ENCODE measurements at regions not wholly inside any gene's neighbourhood (a gene's known extent, or its start where the extent isn't known, plus 50 kb on each side); places are given as distances from the start of the nearest gene placed in this dataset.
A peak's percentile ranks its signal among the peaks of the same experiment; 100 is the strongest.

DNA sequence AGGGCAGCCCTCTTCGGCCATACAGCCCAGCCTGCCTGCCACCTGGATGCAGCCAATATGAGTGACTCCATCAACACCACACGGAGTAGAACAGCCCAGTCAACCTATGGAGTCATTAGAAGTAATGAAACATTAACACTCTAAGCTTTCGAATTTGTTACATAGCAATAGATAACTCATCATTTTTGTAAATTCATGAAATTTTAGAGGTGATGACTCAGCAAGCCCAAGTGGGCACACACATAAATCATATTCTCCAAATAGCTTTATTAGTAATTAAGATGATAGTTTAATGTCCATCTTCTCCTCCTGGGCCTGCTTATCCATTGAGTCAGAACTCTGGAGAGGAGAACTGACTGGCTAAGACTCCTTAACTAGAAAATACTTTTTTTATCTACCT is 335.0 kb upstream of the KCNH8 start:
- DNase-seq, result no peak

DNA sequence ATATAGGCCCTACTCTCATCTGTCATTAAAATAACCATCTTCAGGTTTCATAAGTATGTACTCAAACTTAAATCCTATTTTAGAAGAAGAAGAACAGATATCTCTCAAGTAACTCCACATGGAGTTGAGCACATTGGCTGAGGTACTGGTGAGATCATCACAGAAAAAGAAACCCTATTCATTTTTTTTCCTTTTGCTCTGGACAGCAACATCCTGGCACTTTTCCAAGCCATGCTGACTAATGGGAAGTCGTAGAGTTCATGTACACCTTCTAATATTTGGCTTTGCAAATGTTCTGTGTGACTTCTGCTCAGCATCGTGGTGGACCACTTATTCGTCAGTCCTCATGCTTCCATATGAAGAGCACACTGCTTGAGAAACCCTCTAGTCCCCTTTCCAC is 336.0 kb upstream of the KCNH8 start:
- peak; percentile 14 to 39 (median 37) for DNase-seq

DNA sequence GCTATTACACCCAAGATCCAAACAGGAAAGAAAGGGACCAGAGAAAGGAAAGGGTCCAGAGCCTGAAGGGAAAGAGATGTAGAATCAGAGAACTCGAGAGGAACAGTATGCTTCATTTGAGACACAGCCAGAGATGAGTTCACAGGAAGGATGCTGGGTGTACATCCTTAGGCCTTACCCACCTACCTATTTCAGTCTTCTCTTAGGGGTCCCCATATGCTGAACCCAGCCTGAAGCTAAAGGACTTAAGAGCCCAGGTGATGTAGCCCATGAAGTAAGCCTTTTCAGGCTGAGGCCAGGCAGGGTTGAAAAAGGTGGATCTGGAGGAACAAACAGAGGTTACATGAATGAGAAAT is 338.0 kb upstream of the KCNH8 start:
- DNase-seq, result no peak

DNA sequence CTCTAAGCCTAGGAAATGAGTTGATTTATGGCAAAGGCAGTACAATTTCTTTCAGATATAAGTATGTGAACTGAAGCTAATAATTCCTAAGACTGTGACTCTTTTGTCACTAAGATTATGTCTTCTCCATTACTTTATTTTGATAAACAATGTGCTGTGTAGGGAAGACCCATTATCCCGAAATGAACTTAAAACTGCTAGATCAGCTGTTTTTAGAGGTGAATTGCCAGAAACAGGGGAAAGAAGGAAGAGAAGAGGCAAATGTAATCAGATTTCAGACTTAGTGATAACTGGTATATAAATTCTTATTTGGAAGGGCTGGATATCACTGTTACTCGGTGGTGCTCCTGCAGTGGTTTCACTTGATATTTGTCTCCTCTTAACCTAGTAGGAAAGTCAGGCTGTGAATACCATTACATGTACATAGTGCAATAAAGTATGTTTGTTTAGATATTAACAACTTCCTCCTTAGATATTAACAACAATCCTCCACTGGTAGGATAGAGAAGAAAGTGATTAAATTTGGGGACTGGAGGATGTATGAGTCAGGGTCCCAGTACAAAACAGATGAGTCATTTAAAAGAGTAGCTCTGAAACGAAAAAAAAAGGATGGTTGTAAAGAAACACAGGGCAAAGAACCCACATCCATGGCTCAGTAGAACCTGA is 338.5 kb upstream of the KCNH8 start:
- no peak for DNase-seq

DNA sequence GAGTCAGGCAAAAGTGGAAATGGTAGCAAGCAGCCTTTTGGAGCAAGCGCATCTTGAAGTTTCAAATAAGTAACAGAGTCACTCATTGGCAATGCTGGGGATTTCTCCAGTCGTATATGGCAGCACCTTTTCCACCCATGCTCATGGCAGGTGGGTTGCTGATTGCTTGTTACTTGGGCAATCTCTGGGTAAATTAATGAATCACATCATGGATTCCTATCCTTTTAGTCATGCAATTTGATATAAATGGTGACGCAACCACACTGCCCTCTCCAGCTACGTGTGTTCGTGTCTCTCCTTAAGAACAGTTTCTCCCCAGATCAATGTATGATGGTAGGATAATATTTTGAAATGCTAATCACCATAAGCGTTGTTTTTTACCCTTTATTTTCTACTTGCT is 339.9 kb upstream of the KCNH8 start:
- no peak for DNase-seq

DNA sequence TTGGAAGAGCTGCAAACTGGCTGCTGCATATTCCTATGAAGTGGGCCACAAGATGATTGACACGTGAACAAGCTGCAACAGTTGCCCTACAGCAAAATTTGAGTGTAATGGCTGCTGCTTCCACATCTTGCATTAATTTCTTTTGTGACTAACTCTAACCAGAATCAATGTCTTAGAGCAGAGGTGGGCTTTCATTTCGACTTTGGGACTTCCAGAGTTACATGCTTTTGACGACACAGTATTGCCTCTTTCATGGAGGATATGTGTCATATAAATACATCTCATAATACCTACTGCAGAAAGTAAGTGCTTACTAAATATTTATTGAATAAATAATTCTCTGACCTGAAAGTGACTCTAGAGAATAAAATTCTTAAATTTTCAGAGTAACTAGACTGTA is 340.7 kb upstream of the KCNH8 start:
- no peak for DNase-seq

DNA sequence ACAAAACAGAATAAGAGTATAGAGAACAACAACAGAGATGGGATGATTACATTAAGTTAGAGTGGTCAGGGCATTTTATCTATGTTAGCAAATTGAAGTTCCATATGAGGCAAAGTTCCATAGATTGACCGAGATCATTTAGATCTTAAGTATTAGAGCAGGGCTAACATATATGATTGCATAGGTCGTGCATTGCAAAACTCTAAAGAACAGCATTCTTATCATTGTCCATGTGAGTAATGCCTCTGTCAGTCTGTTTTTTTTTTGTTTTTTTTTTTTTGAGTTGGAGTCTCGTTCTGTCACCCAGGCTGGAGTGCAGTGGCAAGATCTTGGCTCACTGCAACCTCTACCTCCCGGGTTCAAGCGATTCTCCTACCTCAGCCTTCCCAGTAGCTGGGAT is 341.7 kb upstream of the KCNH8 start:
- no peak for DNase-seq

DNA sequence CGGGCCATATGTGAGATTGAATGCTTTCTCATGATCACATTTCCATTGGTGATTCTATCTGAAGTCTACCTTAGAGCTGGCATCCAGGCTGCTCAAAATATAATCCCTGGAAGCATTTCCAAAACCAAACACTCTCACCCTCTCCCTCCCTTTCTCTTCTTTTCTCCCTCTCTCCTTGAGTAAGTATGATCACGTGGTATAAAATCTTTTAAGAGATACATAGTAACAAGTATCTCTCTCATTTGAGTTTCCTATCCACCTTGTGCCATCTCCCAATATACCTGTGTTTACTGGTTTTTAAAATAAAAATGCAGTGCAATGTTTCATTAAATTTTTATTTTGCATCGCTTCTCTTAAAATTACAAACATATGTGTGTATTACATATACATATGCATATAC is 350.9 kb upstream of the KCNH8 start:
- no peak for DNase-seq

DNA sequence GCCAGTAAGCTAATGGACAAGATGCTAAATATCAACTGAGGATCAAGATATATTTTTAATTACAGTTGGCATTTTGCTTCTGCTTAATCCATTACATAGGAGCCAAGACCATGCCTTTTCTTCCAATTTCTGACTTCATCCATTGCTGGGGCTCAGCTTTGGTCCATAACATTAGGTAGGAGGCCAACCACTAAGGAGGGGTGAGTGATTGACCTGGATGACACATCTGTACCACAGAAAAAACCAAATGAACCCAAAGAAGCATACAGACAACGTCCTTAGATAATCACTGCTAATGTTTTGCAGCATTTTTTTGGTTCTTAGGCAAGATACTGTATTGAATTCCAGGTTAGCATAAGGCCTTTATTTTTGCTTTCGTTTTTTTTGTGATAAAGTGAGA is 353.2 kb upstream of the KCNH8 start:
- no peak for DNase-seq

DNA sequence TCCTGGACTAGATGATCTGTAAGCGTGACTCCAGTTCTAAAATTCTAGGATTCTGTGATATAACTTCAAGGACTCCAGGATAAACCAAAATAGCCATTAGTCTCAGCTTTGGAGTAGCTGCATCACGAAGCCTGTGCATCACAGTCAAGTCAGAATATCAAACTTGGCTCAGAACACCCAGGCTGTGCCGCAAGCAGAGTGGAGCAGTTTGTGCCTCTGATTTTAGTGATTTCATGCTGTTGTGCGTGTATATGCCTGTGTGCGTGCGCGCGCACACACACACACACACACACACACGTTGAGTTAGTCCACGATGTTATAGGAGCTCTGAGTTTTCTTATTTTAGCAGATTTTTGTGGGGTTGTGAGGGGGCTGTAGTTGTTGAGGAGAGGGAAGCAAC is 356.6 kb upstream of the KCNH8 start:
- no peak for DNase-seq

DNA sequence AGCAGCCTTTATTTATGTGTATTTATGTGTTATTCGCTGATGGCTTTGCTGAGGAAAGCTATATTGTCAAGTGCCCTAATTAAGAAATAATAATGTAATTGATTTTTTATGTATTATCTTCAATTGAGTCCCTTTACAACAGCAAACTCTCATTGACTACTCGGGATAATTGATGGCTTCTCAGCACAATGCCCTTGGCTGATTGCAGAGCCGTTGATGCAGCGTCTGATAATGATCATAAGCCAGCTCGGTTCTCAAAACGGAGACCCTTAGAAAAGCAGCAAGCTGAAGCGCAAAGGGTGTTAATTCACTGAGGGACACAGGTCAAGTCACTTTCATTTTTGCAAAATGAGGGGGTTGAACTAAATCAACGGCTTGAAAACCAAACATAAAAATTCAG is 357.1 kb upstream of the KCNH8 start:
- no peak for DNase-seq

DNA sequence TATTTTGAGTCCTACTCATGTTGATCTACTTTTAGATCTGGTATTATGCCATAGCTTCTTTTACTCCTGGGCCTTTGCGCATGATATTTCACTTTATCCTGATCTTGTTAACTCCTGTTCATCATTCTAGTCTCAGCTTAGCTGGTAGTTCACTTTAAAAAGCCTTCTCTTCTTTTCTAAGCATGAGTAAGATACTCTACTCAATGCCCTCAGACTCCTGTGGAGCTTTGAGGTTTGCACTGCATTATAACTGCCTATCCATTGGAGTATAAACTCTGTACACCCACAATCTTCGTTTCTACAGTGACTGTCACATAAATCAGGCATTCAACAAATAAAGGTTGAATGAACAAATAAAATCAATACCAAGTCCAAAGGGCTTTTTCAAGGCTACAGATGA is 357.9 kb upstream of the KCNH8 start:
- DNase-seq, result no peak

DNA sequence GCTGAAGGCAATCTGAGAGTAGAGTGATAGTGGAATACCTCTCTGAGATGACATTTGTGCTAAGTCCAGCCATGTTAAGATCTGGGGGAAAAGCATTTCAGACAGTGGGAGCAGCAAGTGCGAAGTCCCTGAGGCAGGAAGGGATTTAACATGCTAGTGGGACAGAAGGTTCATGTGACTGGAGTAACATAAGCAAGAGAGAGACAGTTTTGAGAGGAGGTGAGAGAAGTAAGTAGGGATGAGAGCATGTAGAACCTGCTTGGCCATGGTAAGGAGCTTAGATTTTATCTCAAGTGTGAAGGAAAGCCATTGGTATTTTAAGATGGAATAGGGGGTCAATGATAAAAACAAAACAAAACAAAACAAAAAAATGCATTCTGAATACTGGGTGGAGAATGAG is 358.6 kb upstream of the KCNH8 start:
- DNase-seq, result no peak

DNA sequence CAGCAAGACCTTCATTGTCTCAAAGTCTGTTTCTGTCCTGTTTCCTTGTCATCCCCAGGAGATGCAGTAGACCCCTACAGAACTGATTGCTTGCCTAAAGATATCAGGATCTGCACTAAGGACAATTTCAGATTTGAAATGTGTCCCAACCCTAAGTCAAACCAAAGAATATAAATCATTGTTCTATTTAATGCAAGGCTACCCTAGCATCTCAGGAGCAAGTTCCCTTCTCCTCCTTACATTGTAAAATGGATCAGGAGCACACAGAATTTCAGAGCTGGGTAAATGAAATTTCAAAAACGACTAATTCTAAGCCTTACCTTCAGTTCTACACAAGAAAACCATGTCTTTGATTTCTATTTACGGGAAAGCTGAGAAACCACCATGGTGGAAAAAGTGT is 360.9 kb upstream of the KCNH8 start:
- DNase-seq, result no peak

DNA sequence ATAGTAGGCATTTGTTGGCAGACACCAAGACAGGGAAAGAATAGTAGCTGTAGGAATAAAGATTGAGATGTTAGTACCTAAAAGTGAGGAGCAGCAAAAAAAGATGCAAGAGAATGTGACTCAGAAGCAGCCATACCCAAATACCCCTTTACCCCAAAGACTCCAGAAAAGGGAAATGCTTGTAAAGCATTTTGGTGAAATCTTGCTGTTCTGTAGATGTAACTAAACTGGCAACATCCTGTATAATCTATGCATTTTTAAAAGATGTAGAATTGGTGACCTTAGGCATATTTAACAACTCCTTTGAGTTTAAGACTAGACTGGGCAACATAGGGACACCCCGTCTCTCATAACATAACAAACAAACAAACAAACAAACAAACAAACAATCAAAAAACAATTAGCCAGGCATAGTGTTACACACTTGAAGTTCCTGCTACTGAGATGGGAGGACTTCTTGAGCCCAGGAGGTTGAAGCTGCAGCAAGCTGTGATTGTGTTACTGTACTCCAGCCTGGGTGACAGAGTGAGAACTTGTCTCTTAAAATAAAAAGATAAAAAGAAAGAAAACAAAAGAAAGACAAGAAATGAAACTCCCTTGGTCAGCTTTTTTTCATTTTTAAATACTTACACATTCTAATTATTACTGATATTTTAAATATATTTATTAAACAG is 361.5 kb upstream of the KCNH8 start:
- no peak for DNase-seq

DNA sequence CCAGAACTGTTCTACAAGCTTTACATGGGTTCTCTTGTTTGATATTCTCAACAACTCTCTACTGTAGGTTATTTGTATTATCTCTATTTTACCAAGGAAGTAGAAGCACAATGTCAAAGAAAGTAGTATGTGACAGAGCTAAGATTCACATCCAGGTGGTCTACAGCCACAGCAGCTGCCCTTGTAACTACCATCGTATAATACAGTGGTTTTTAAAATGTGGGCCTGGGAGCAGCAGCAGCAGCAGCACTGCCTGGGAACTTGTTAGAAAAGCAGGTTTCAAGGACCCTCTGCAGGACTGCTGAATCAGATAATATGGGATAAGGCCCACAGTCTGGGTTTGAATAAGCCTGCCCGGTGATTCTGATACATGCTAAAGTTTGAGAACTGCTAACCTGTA is 357.1 kb upstream of the SATB1 start:
- DNase-seq, result no peak

DNA sequence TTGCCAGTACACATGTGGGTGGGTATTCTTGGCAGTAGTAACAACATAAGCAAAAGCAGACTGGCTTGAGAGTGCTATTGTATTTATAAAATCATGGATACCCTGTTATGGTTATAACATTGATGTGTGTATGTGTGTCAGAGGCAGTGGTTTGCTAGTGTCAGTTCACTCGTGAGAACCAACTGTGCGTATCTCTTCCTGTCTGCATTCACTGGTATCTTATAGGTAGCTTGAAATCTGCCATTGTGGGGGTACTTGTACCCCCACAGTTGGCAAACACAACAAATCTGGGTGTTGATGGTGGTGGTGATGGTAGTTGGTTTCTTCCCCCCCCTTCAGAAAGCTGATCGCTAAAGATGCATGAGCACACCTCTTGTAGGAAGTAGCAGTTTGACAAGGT is 355.8 kb upstream of the SATB1 start:
- no peak for DNase-seq

DNA sequence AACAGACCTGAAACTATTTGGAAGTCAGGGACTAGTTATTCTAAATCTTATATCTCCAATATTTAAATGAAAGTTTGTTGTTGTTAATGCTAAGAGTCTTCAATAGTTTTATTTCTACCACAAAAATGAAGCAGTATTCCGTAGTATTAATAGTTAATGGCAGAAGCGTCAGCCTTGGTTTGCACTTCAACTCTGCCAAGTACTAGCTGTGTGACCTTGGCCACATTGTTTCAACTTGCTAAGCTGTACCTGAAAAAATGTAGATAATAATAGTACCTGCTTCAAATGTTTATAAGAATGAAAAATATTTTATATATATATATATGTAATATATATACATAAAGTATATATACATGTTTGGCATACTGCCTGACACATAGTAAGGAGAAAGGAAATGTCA is 354.6 kb upstream of the SATB1 start:
- DNase-seq, result no peak

DNA sequence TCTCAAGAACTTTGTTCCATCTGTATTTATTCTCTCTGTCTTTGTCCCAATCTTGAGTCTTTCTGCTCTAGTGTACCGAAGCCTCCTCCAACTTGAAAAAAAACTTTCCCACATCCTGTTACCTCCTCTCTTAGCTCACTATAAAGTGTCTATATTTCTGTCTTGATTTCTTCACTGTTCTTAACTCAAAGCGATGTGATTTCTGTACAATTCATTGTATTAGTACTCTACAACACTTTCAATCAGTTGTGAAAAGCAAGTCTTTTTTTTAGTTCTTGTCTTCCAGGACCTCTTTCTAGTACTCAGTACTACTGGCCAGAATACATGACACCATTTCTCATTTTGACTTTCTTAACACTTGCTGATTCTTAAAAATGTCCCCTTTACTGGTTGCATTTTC is 353.5 kb upstream of the SATB1 start:
- no peak for DNase-seq

DNA sequence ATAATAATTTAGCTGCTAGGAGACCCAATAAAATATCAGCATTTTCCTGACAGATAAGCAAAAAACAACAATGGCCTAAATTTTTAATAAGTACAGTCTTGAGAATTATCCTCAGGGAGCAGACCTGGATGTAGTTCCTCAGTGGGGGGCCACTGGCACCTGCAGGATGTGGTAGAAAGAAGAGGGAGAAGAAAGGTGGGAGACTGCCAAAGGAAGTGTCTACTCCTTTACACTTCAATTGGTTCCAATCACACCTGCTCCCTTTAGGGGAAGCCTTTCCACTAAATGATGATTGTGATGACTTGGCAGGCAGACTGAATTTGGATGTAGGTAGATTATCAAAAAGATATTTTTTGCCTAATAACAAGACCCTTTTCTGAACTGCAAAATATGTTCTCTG is 353.0 kb upstream of the SATB1 start:
- DNase-seq, result no peak

DNA sequence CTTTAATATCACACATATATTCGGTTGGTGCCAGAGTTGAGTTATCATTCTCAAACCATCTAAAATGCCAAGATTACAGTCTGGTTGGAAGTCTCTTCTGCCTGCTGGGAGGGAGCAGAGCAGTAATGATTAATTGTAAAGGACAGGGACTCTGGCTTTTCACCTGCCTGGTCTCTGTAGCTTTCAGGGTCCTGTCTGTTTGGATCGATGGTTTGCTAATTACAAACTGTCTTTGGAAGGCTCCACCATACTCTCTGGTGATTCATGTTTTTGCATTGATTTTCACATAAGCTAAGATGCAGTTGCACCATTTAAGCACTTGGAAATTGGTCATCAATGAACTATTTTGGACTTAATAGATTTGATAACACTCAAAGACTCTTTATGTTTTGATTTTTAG is 350.4 kb upstream of the SATB1 start:
- no peak for DNase-seq

DNA sequence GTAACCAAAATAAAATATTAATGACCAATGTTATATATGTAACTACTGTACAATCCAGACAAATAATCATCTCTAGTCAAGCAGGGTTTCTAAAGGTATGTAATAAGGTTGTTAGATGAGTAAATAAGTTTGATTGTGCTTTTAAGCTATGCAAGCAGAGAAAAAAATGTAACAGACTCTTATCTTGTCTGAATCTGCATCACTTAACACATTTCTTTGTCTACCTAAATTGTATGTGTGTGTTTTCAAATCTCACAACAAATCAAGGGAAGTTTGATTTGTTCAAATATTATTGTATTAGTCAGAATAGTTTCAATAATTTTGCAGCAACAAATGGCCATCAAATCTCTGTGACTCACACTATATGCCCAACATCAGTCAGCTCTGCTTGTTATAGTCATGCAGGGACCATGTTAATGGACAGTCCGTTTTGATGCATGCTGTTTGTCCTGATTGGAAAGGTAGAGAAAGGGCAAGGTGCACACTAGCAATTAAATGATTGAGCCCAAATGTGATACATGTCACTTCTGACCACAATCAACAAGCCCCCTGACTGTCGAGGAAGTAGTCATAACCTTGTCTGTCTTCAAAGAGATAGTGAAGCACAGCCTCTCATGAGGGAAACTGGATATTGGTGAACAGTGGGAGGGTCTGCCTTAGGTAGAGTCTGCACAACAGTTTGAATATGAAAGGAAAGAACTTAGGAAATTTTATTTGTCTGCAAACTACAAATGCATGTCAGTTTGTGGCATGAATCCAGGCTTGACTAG is 349.4 kb upstream of the SATB1 start:
- no peak for DNase-seq

DNA sequence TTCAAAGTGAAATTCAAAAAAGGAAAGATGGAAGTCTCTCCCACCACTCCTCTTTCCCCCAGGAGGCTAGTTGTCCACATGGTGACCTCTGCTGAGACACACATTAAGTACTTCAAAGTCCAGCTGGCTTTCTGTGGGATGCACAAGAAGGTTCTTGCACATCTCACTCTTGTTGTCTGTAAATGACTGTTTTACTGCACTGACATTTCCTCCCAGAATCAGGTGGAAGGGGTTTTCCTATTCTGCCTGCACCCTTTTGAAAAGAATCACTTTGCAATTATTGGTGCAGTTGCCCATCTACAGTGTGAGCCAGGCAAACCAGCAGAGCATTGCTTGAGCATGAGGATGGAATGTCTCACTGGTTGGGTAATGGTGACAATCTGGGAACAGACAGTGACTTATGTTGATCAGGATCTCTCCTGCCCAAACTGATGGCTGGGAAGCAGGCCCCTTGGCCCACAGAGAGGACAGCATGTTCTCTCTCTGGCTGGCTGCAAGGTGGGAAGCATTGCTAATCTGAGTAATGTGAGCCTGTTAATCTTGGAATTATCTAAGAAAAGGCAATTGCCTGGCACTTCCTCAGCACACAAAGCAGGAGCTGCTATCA is 347.7 kb upstream of the SATB1 start:
- DNase-seq, result no peak

DNA sequence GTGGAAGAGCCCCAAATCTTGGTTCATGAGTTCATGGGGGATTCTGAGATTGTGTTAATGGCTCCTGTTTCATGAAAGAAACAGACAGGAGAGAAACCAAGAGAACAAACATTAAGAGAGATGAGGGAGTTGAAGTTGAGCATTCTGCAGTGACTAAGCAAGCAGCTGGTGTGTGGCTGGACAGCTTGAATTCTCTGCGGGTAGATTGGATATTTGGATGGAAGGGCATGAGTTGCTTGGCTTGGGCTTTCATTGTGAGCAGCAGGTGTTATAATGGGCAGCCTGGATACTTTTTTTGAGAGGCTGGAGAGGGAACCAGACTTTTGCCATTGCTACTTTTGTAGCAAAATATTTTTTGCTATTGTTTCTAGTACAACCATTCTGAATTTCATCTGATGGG is 346.8 kb upstream of the SATB1 start:
- DNase-seq, result no peak
